HepG2 (cell line): ENCODE measurements at regions not wholly inside any gene's neighbourhood (a gene's known extent, or its start where the extent isn't known, plus 50 kb on each side); places are given as distances from the start of the nearest gene placed in this dataset.

ENCODE experiments used
- ATAC-seq: fragments of 200-7000 bp; cut with Tn5 transposase; 3 replicates; pipeline ENCODE4 v1.9.1; 2020; ENCODE audit warnings: mild to moderate bottlenecking, moderate library complexity
- BruUV-seq: library from RNA; stranded (reverse); fragments of 400-500 nt; replicated peaks from 2 replicates; lab custom pipeline; 2021; lab: Mats Ljungman, UMichigan
- CTCF ChIA-PET: fragments of 300-600 bp; formaldehyde crosslinking; extraction: SDS; loops from one replicate; lab custom pipeline; 2021; ENCODE audit warnings: low total read pairs, inconsistent platforms, low intra/inter-chr PET ratio; lab: Yijun Ruan, JAX
- POLR2A ChIA-PET: fragments of 350-600 bp; sonication (Branson Sonifier 250); formaldehyde crosslinking; loops from one replicate; lab custom pipeline; 2020; ENCODE audit warnings: antibody characterized with exemption, inconsistent platforms; lab: Yijun Ruan, JAX
- DNase-seq: peaks from one replicate; pipeline ENCODE4 v3.0.0-alpha.2; 2015; ENCODE audit warnings: low spot score
- FAIRE-seq: peaks from 3 replicates; lab custom pipeline; 2011; peaks lifted over from hg19 to GRCh38; lab: Jason Lieb, UNC
- H2AFZ ChIP-seq: one replicate; pipeline ENCODE4 v1.6.1; 2011; ENCODE audit warnings: low read length, inconsistent platforms
- H3K27ac ChIP-seq: fragments of 300-600 bp; 3 replicates; pipeline ENCODE4 v1.8.0; 2011; ENCODE audit warnings: mixed run types, mild to moderate bottlenecking, mixed read lengths, low read length, inconsistent platforms; ENCODE audit not compliant: insufficient read depth; ENCODE audit errors: extremely low read length
- H3K27me3 ChIP-seq, 2 experiments: fragments of 200-600 bp in 1 of 2; 2 replicates in 1 of 2; 3 replicates in 1 of 2; pipeline versions ENCODE4 v1.6.0 to v1.8.0; 2011; ENCODE audit warnings: low read length in 2 of 2, mild to moderate bottlenecking in 2 of 2, moderate library complexity in 2 of 2, inconsistent platforms in 1 of 2; ENCODE audit not compliant: insufficient read depth in 2 of 2, control insufficient read depth in 1 of 2
- H3K36me3 ChIP-seq, 2 experiments: fragments of 200-600 bp in 1 of 2; replicated peaks in 1 of 2; 2 replicates in 1 of 2; 3 replicates in 1 of 2; pipeline versions ENCODE4 v1.5.1 to v1.8.0; 2011; ENCODE audit warnings: low read length in 2 of 2, inconsistent platforms in 1 of 2; ENCODE audit not compliant: insufficient read depth in 2 of 2, control insufficient read depth in 1 of 2
- H3K4me1 ChIP-seq: 2 replicates; pipeline ENCODE4 v1.5.1; 2012; ENCODE audit warnings: low read length, inconsistent platforms; ENCODE audit not compliant: insufficient read depth
- H3K4me2 ChIP-seq: 2 replicates; pipeline ENCODE4 v1.6.0; 2011; ENCODE audit warnings: low read depth, low read length, inconsistent platforms
- H3K4me3 ChIP-seq, 3 experiments: fragments of 200-600 bp in 1 of 3; sonication (generic), shearing (Covaris generic) in 1 of 3; replicated peaks in 1 of 3; 2 replicates each; pipeline ENCODE4 v1.5.1; 2011 to 2016; ENCODE audit warnings: low read length in 3 of 3, inconsistent platforms in 2 of 3, low read depth in 2 of 3, mild to moderate bottlenecking in 2 of 3, control low read depth in 1 of 3, mixed read lengths in 1 of 3; ENCODE audit not compliant: insufficient read depth in 1 of 3
- H3K79me2 ChIP-seq: one replicate; pipeline ENCODE4 v1.6.1; 2011; ENCODE audit warnings: low read length, inconsistent platforms; ENCODE audit not compliant: insufficient read depth
- H3K9ac ChIP-seq: 2 replicates; pipeline ENCODE4 v1.6.0; 2011; ENCODE audit warnings: mild to moderate bottlenecking, low read depth, low read length, inconsistent platforms; ENCODE audit not compliant: insufficient read depth
- H3K9me3 ChIP-seq: 2 replicates; pipeline ENCODE4 v1.5.1; 2012; ENCODE audit warnings: mild to moderate bottlenecking, low read length
- H4K20me1 ChIP-seq: 2 replicates; pipeline ENCODE4 v1.6.0; 2011; ENCODE audit warnings: inconsistent platforms, mild to moderate bottlenecking, low read length, moderate library complexity; ENCODE audit not compliant: insufficient read depth
- ARNTL ChIP-seq: sonication (generic); formaldehyde crosslinking; IDR thresholded peaks from 2 replicates; pipeline ENCODE4 v1.4.0; 2020; ENCODE audit warnings: mild to moderate bottlenecking, missing genetic modification reagents
- ATF3 ChIP-seq: sonication (generic); formaldehyde crosslinking; IDR thresholded peaks from 2 replicates; pipeline ENCODE4 v1.4.0; 2020; ENCODE audit warnings: missing genetic modification reagents
- CREB1 ChIP-seq, 2 experiments: fragments of 450-650 bp in 1 of 2; IDR thresholded peaks; 2 replicates each; pipeline ENCODE4 v1.6.1; 2016 to 2017; ENCODE audit warnings: control low read depth in 1 of 2, mild to moderate bottlenecking in 1 of 2, missing compliant biosample characterization in 1 of 2, missing genetic modification characterization in 1 of 2
- FOXM1 ChIP-seq: sonication (generic); formaldehyde crosslinking; IDR thresholded peaks from 2 replicates; pipeline ENCODE4 v1.5.0; 2020; ENCODE audit warnings: missing genetic modification reagents
- GZF1 ChIP-seq: sonication (generic); formaldehyde crosslinking; IDR thresholded peaks from 2 replicates; pipeline ENCODE4 v1.5.1; 2020; ENCODE audit warnings: mild to moderate bottlenecking, missing genetic modification reagents
- KLF16 ChIP-seq, 2 experiments: sonication (generic) in 1 of 2; formaldehyde crosslinking in 1 of 2; IDR thresholded peaks; 2 replicates each; pipeline versions ENCODE4 v1.6.1 to v1.8.0; 2016 to 2023; ENCODE audit warnings: missing genetic modification reagents in 2 of 2, missing compliant biosample characterization in 1 of 2
- MTA3 ChIP-seq: sonication (generic); formaldehyde crosslinking; IDR thresholded peaks from 2 replicates; pipeline ENCODE4 v1.4.0; 2020; ENCODE audit warnings: missing genetic modification reagents
- RAD51 ChIP-seq: fragments of 450-650 bp; IDR thresholded peaks from 2 replicates; pipeline ENCODE4 v1.6.1; 2016; ENCODE audit warnings: borderline replicate concordance
- REXO4 ChIP-seq: sonication (generic); formaldehyde crosslinking; IDR thresholded peaks from 2 replicates; pipeline ENCODE4 v1.8.0; 2022; ENCODE audit warnings: missing genetic modification reagents, mild to moderate bottlenecking, borderline replicate concordance
- SP140L ChIP-seq: sonication (generic); formaldehyde crosslinking; IDR thresholded peaks from 2 replicates; pipeline ENCODE4 v1.4.0; 2020; ENCODE audit warnings: missing genetic modification reagents, borderline replicate concordance
- THAP7 ChIP-seq: sonication (generic); formaldehyde crosslinking; IDR thresholded peaks from 2 replicates; pipeline ENCODE4 v1.8.1; 2023; ENCODE audit warnings: mild to moderate bottlenecking, missing genetic modification reagents
- ZNF138 ChIP-seq: sonication (generic); formaldehyde crosslinking; IDR thresholded peaks from 2 replicates; pipeline ENCODE4 v1.5.0; 2020; ENCODE audit warnings: mild to moderate bottlenecking, low read depth, missing genetic modification reagents
- ZNF24 ChIP-seq: fragments of 450-650 bp; IDR thresholded peaks from 2 replicates; pipeline ENCODE4 v1.6.1; 2017; ENCODE audit warnings: antibody characterized with exemption, mild to moderate bottlenecking
- ZNF333 ChIP-seq: sonication (generic); formaldehyde crosslinking; IDR thresholded peaks from 2 replicates; pipeline ENCODE4 v1.4.0; 2020; ENCODE audit warnings: mild to moderate bottlenecking, missing genetic modification reagents, borderline replicate concordance
- ZNF44 ChIP-seq: sonication (generic); formaldehyde crosslinking; IDR thresholded peaks from 2 replicates; pipeline ENCODE4 v1.5.1; 2020; ENCODE audit warnings: mild to moderate bottlenecking, missing genetic modification reagents
- ZNF562 ChIP-seq: sonication (generic); formaldehyde crosslinking; IDR thresholded peaks from 2 replicates; pipeline ENCODE4 v1.8.0; 2022; ENCODE audit warnings: missing genetic modification reagents, borderline replicate concordance
- ZNF580 ChIP-seq: IDR thresholded peaks from 2 replicates; pipeline ENCODE4 v1.6.1; 2016; ENCODE audit warnings: low read depth, borderline replicate concordance
- ZNF639 ChIP-seq: conservative IDR thresholded peaks from 2 replicates; pipeline ENCODE4 v1.6.1; 2018; ENCODE audit warnings: missing genetic modification reagents
- ZNF883 ChIP-seq: sonication (generic); formaldehyde crosslinking; IDR thresholded peaks from 2 replicates; pipeline ENCODE4 v1.5.1; 2020; ENCODE audit warnings: mild to moderate bottlenecking, missing genetic modification reagents; ENCODE audit errors: not compliant biosample characterization
- ZSCAN30 ChIP-seq: sonication (generic); formaldehyde crosslinking; IDR thresholded peaks from 2 replicates; pipeline ENCODE4 v1.5.0; 2020; ENCODE audit warnings: mild to moderate bottlenecking, missing genetic modification reagents
- in situ Hi-C: cut with HindIII; loops from 2 replicates; pipeline ENCODE4 v1.10.0; 2017; ENCODE audit warnings: low pct_unique_long_range_greater_than_20kb; ENCODE audit not compliant: extremely low pct_ligation_motif_present
- intact Hi-C: fragments of 100-400 bp; cut with micrococcal nuclease; formaldehyde crosslinking; loops from one replicate; pipeline ENCODE4 v1.10.0; 2022; ENCODE audit not compliant: unreplicated experiment

- no peak for TF ChIP-seq ZNF44 (CRISPR knock-in tag)
- TF ChIP-seq REXO4 = no peak
- TF ChIP-seq MTA3 (CRISPR knock-in tag) = no peak
- no peak for TF ChIP-seq FOXM1 (CRISPR knock-in tag)
- no peak for TF ChIP-seq SP140L (CRISPR knock-in tag)
- no peak for TF ChIP-seq ZNF333 (CRISPR knock-in tag)
- no peak for TF ChIP-seq ARNTL (CRISPR knock-in tag)
- no peak for TF ChIP-seq ATF3
- TF ChIP-seq ZNF138 (CRISPR knock-in tag) = no peak
- TF ChIP-seq ZNF24 = no peak
- no peak for TF ChIP-seq ZNF580
- no peak for TF ChIP-seq RAD51
- TF ChIP-seq ZNF883 (CRISPR knock-in tag) = no peak
- no peak for TF ChIP-seq THAP7 (CRISPR knock-in tag)
- no peak for TF ChIP-seq ZSCAN30 (CRISPR knock-in tag)
- no peak for TF ChIP-seq KLF16 (CRISPR knock-in tag; IDR thresholded peaks at IDR 0.05)
- TF ChIP-seq ZNF562 (CRISPR knock-in tag) = no peak
- no peak for TF ChIP-seq ZNF639 (CRISPR knock-in tag)
- TF ChIP-seq CREB1 (IDR thresholded peaks at IDR 0.05) = no peak
- no peak for TF ChIP-seq CREB1 (CRISPR knock-in tag; IDR thresholded peaks at IDR 0.05)
- no peak for TF ChIP-seq GZF1 (CRISPR knock-in tag)
- H3K27me3 ChIP-seq = no peaks in the 10 kb centered on the region
- no peak overlapping the region for H3K27ac ChIP-seq
- POLR2A ChIA-PET = no interaction called here
- BruUV-seq = no TSS peak
- in situ Hi-C loops = no loop called here
- ATAC-seq = no peak
- no peak for FAIRE-seq
- CTCF ChIA-PET = no interaction called here
- H3K4me2 ChIP-seq = no peak overlapping the region
- no peak overlapping the region for H3K4me3 ChIP-seq
- no peak overlapping the region for H3K9ac ChIP-seq
- H4K20me1 ChIP-seq = no peaks in the 10 kb centered on the region
- no peaks in the 10 kb centered on the region for H3K36me3 ChIP-seq
- intact Hi-C loops = no loop called here
- no peaks in the 10 kb centered on the region for H3K79me2 ChIP-seq
- no peak for DNase-seq
- no peaks in the 10 kb centered on the region for H3K4me1 ChIP-seq
- H2AFZ ChIP-seq = no peak overlapping the region
- peaks cover 45% of the 10 kb centered on the region for H3K9me3 ChIP-seq
Observed at GRCh38 chr6:148652205-148652604, 94.6 kb upstream of the UST start.
